SU-DHL-6 (cell line): ENCODE measurements at regions not wholly inside any gene's neighbourhood (a gene's known extent, or its start where the extent isn't known, plus 50 kb on each side); places are given as distances from the start of the nearest gene placed in this dataset.

Experiments used
- H2AFZ ChIP-seq: fragments of 200-600 bp; sonication (generic); 2 replicates; pipeline ENCODE4 v1.6.1; 2014; ENCODE audit warnings: low read depth, mild to moderate bottlenecking, moderate library complexity, mixed read lengths, antibody characterized with exemption, low read length; ENCODE audit not compliant: severe bottlenecking
- H3F3A ChIP-seq: fragments of 200-600 bp; shearing (Covaris generic); 2 replicates; pipeline ENCODE4 v1.6.0; 2016; ENCODE audit warnings: antibody characterized with exemption, mild to moderate bottlenecking; ENCODE audit not compliant: insufficient read depth
- H3K27ac ChIP-seq: fragments of 200-600 bp; sonication (generic); 2 replicates; pipeline ENCODE4 v1.5.1; 2016; ENCODE audit warnings: low read depth, mild to moderate bottlenecking, low read length, moderate library complexity, mixed read lengths
- H3K27me3 ChIP-seq: fragments of 200-600 bp; sonication (generic), shearing (Covaris generic); 2 replicates; pipeline ENCODE4 v1.6.0; 2014; ENCODE audit warnings: mild to moderate bottlenecking, low read length
- H3K36me3 ChIP-seq: fragments of 200-600 bp; sonication (generic); 2 replicates; pipeline ENCODE4 v1.6.1; 2014; ENCODE audit warnings: mild to moderate bottlenecking, low read length, mixed read lengths
- H3K4me2 ChIP-seq: fragments of 300-600, 200-600 bp; shearing (Covaris generic), sonication (generic); 2 replicates; pipeline ENCODE4 v1.6.0; 2014; ENCODE audit warnings: low read length, low read depth, mild to moderate bottlenecking; ENCODE audit not compliant: poor library complexity, severe bottlenecking
- H3K4me3 ChIP-seq: fragments of 200-600 bp; sonication (generic); 2 replicates; pipeline ENCODE4 v1.5.1; 2014; ENCODE audit warnings: antibody characterized with exemption, low read length, mild to moderate bottlenecking, mixed read lengths; ENCODE audit not compliant: insufficient read depth, poor library complexity, severe bottlenecking
- H3K79me2 ChIP-seq: fragments of 200-600 bp; sonication (generic); 2 replicates; pipeline ENCODE4 v1.6.1; 2014; ENCODE audit warnings: mild to moderate bottlenecking, low read length, moderate library complexity; ENCODE audit not compliant: insufficient read depth
- H3K9ac ChIP-seq: fragments of 200-600 bp; sonication (generic); 2 replicates; pipeline ENCODE4 v1.7.0; 2014; ENCODE audit warnings: mild to moderate bottlenecking, low read length
- H3K9me2 ChIP-seq: fragments of 200-600 bp; sonication (generic); replicated peaks from 2 replicates; pipeline ENCODE4 v1.6.1; 2014; ENCODE audit warnings: low read length; ENCODE audit not compliant: insufficient read depth
- H3K9me3 ChIP-seq: fragments of 200-600 bp; sonication (generic); 2 replicates; pipeline ENCODE4 v1.6.1; 2014; ENCODE audit warnings: low read length, mixed read lengths; ENCODE audit not compliant: insufficient read depth
- H4K20me1 ChIP-seq: fragments of 200-600 bp; sonication (generic); 2 replicates; pipeline ENCODE4 v1.6.1; 2014; ENCODE audit warnings: low read depth, mild to moderate bottlenecking, antibody characterized with exemption, low read length, moderate library complexity, mixed read lengths
- CTCF ChIP-seq: fragments of 200-600 bp; sonication (generic); IDR thresholded peaks from one replicate; pipeline ENCODE4 v1.5.1; 2017; ENCODE audit warnings: antibody characterized with exemption, mild to moderate bottlenecking, low read length, moderate library complexity; ENCODE audit not compliant: insufficient read depth, poor library complexity, severe bottlenecking
- EZH2phosphoT487 ChIP-seq: fragments of 200-600 bp; sonication (generic), shearing (Covaris generic); conservative IDR thresholded peaks from 2 replicates; pipeline ENCODE4 v1.6.1; 2018; ENCODE audit warnings: mild to moderate bottlenecking, antibody characterized with exemption, low read length, moderate library complexity, mixed read lengths

- H4K20me1 ChIP-seq = no peaks in the 10 kb centered on the region
- no peaks in the 10 kb centered on the region for H3K9me2 ChIP-seq
- no peak overlapping the region for H3K27ac ChIP-seq
- no peak overlapping the region for H3K4me3 ChIP-seq
- H3K36me3 ChIP-seq = no peaks in the 10 kb centered on the region
- TF ChIP-seq CTCF = no peak
- no peak for TF ChIP-seq EZH2phosphoT487
- H3K4me2 ChIP-seq = no peak overlapping the region
- H3K9ac ChIP-seq = no peak overlapping the region
- no peak overlapping the region for H2AFZ ChIP-seq
- H3F3A ChIP-seq = no peaks in the 10 kb centered on the region
- H3K9me3 ChIP-seq = no peaks in the 10 kb centered on the region
- H3K27me3 ChIP-seq = no peaks in the 10 kb centered on the region
- no peaks in the 10 kb centered on the region for H3K79me2 ChIP-seq
Measured at GRCh38 chr16:66273053-66273452, 93.4 kb upstream of the CDH5 start.

GRCh38 chr16:66272461-66272860 lies 94.0 kb upstream of the CDH5 start:
- no peaks in the 10 kb centered on the region for H3F3A ChIP-seq
- H2AFZ ChIP-seq = no peak overlapping the region
- H3K9me2 ChIP-seq = no peaks in the 10 kb centered on the region
- TF ChIP-seq EZH2phosphoT487 (no peak), CTCF (no peak)
- H3K9me3 ChIP-seq = no peaks in the 10 kb centered on the region
- no peak overlapping the region for H3K4me3 ChIP-seq
- no peak overlapping the region for H3K9ac ChIP-seq
- H3K36me3 ChIP-seq = no peaks in the 10 kb centered on the region
- H3K27ac ChIP-seq = no peak overlapping the region
- H4K20me1 ChIP-seq = no peaks in the 10 kb centered on the region
- no peaks in the 10 kb centered on the region for H3K27me3 ChIP-seq
- no peak overlapping the region for H3K4me2 ChIP-seq
- no peaks in the 10 kb centered on the region for H3K79me2 ChIP-seq

GRCh38 chr16:66271074-66272060 lies 95.1 kb upstream of the CDH5 start:
- H3K79me2 ChIP-seq = no peaks in the 10 kb centered on the region
- H3K9me2 ChIP-seq = no peaks in the 10 kb centered on the region
- H3K9ac ChIP-seq = no peak overlapping the region
- TF ChIP-seq CTCF = no peak
- no peak for TF ChIP-seq EZH2phosphoT487
- H3K9me3 ChIP-seq = no peaks in the 10 kb centered on the region
- no peak overlapping the region for H3K4me3 ChIP-seq
- H3K27ac ChIP-seq = no peak overlapping the region
- no peaks in the 10 kb centered on the region for H4K20me1 ChIP-seq
- H3K36me3 ChIP-seq = no peaks in the 10 kb centered on the region
- no peak overlapping the region for H2AFZ ChIP-seq
- no peaks in the 10 kb centered on the region for H3F3A ChIP-seq
- no peak overlapping the region for H3K4me2 ChIP-seq
- no peaks in the 10 kb centered on the region for H3K27me3 ChIP-seq
